ENCODE measurements at regions not wholly inside any gene's neighbourhood (a gene's known extent, or its start where the extent isn't known, plus 50 kb on each side); places are given as distances from the start of the nearest gene placed in this dataset.
"Not testable (repeated sequence)": the region's sequence is repeated elsewhere in the genome, so short reads cannot be mapped to it uniquely, and the experiment has no call there.

DNA sequence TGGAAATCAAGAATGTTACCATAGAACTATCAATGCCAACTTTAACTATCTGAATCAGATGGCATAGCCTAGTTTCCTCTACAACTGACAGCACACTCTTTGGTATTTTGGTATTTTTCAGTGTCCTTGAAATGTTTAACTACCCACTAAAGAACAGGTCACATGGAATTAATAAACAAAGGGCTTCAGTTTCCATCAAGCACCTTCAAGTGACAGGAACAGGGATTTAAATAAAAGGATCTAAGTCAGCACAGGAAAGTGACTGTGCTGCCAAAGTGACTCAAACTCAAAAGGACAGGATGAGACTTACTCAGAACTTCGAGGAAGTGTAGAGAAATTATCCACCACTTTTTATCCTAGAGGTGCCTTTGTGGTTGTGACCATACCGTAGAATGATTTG, 117.7 kb downstream of the FAM72C start:
- TF ChIP-seq TOX (CRISPR knock-in tag; IDR thresholded peaks at IDR 0.05; ENCODE audit: borderline replicate concordance); ZNF8 (CRISPR knock-in tag; IDR thresholded peaks at IDR 0.05): not testable (repeated sequence)

All from SK-N-SH treated with all-trans-retinoic acid at 6 μM for 48 hours (cell line).